Upper lobe of right lung (tissue), 1 donor: ENCODE measurements at regions not wholly inside any gene's neighbourhood (a gene's known extent, or its start where the extent isn't known, plus 50 kb on each side); places are given as distances from the start of the nearest gene placed in this dataset.

ENCODE experiments used
- ATAC-seq: fragments of 200-7000 bp; cut with Tn5 transposase; one replicate; pipeline ENCODE4 v1.9.1; 2020; ENCODE audit warnings: mild to moderate bottlenecking, moderate library complexity
- DNase-seq: peaks from one replicate; pipeline ENCODE4 v3.0.0-alpha.2; 2020
- H3K27ac ChIP-seq: fragments of 200-600 bp; one replicate; pipeline ENCODE4 v1.8.0; 2022
- H3K27me3 ChIP-seq: fragments of 200-600 bp; one replicate; pipeline ENCODE4 v1.8.0; 2022; ENCODE audit warnings: mild to moderate bottlenecking
- H3K36me3 ChIP-seq: fragments of 200-600 bp; one replicate; pipeline ENCODE4 v1.8.0; 2022
- H3K4me1 ChIP-seq: fragments of 200-600 bp; one replicate; pipeline ENCODE4 v1.8.0; 2022
- H3K4me3 ChIP-seq: fragments of 200-600 bp; one replicate; pipeline ENCODE4 v1.8.0; 2022; ENCODE audit warnings: mild to moderate bottlenecking
- H3K9me3 ChIP-seq: fragments of 200-600 bp; one replicate; pipeline ENCODE4 v1.8.0; 2022
- intact Hi-C: fragments of 100-400 bp; cut with DNase I; formaldehyde crosslinking; loops from one replicate; pipeline ENCODE4 v1.11.0; 2022
- TF ChIP-seq, protein P1 (sequence below): fragments of 200-600 bp; IDR thresholded peaks from one replicate; pipeline ENCODE4 v1.8.0; 2022; ENCODE audit warnings: antibody characterized with exemption
- donor health status: DM: no; HTN: yes; CAD: no; lungs with severe emphysema.

DNA sequence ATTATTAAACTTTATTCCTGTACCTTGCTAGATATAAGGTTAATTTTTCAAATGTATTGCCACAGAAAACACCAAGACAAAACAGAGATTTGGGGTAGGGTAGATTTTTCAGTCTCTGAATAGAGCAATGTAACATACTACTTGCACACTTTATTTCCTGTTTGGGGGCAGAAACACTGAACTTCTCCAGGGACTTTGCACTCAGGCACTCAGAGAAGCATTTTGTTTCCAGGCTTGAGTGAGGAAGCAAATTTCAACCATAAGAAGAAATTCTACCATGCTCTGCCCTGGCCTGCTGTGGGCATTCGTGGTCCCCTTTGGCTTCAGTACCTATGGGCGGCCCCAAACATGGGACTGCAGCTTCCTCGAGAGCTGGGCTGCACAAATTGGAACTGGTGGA, 399.1 kb downstream of the DAD1 start:
- TF ChIP-seq, protein P1, sequence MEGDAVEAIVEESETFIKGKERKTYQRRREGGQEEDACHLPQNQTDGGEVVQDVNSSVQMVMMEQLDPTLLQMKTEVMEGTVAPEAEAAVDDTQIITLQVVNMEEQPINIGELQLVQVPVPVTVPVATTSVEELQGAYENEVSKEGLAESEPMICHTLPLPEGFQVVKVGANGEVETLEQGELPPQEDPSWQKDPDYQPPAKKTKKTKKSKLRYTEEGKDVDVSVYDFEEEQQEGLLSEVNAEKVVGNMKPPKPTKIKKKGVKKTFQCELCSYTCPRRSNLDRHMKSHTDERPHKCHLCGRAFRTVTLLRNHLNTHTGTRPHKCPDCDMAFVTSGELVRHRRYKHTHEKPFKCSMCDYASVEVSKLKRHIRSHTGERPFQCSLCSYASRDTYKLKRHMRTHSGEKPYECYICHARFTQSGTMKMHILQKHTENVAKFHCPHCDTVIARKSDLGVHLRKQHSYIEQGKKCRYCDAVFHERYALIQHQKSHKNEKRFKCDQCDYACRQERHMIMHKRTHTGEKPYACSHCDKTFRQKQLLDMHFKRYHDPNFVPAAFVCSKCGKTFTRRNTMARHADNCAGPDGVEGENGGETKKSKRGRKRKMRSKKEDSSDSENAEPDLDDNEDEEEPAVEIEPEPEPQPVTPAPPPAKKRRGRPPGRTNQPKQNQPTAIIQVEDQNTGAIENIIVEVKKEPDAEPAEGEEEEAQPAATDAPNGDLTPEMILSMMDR: no peak
- no peaks in the 10 kb centered on the region for H3K9me3 ChIP-seq
- no peak overlapping the region for H3K4me3 ChIP-seq
- DNase-seq (no peak), ATAC-seq (no peak)
- H3K36me3 ChIP-seq: no peaks in the 10 kb centered on the region
- intact Hi-C loops: no loop called here
- H3K4me1 ChIP-seq: no peaks in the 10 kb centered on the region
- no peaks in the 10 kb centered on the region for H3K27me3 ChIP-seq
- no peak overlapping the region for H3K27ac ChIP-seq

DNA sequence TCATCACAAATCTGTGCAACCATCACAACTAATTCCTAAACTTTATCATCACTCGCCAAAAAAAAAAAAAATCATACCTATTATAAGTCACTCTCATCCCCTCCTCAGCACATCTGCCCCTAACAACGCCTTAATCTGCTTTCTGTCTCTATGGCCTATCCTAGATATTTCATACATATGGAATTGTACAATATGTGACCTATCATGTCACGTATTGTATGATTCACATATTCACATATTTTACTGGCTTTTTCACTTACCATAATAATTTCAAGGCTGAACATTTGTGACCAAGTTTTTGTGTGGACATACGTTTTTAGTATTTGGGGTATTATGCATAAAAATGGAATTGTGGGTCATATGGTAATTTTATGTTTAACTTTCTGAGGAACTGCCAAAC, 400.7 kb downstream of the DAD1 start:
- no peak for ATAC-seq
- no peaks in the 10 kb centered on the region for H3K9me3 ChIP-seq
- intact Hi-C loops: no loop called here
- H3K4me1 ChIP-seq: no peaks in the 10 kb centered on the region
- no peaks in the 10 kb centered on the region for H3K27me3 ChIP-seq
- no peak overlapping the region for H3K27ac ChIP-seq
- TF ChIP-seq, protein P1: no peak
- no peak for DNase-seq
- no peaks in the 10 kb centered on the region for H3K36me3 ChIP-seq
- H3K4me3 ChIP-seq: no peak overlapping the region

DNA sequence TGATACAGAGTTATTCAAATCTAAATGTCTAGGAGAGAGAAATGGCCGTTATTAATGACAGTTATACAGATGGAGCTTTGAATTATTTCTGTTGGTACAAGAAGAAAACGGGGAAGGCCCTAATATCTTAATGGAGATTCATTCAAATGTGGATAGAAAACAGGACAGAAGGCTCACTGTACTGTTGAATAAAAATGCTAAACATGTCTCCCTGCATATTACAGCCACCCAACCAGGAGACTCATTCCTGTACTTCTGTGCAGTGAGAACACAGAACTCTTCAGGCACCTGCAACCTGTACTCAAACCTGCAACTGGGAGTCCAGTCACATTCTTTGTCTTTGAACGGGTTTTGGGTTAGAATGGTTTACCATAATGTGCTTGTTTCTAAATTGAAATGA, 403.2 kb downstream of the DAD1 start:
- DNase-seq: no peak
- no peaks in the 10 kb centered on the region for H3K9me3 ChIP-seq
- H3K27me3 ChIP-seq: no peaks in the 10 kb centered on the region
- intact Hi-C loops: no loop called here
- TF ChIP-seq, protein P1: no peak
- H3K4me3 ChIP-seq: no peak overlapping the region
- no peak overlapping the region for H3K27ac ChIP-seq
- no peaks in the 10 kb centered on the region for H3K4me1 ChIP-seq
- no peaks in the 10 kb centered on the region for H3K36me3 ChIP-seq
- no peak for ATAC-seq

DNA sequence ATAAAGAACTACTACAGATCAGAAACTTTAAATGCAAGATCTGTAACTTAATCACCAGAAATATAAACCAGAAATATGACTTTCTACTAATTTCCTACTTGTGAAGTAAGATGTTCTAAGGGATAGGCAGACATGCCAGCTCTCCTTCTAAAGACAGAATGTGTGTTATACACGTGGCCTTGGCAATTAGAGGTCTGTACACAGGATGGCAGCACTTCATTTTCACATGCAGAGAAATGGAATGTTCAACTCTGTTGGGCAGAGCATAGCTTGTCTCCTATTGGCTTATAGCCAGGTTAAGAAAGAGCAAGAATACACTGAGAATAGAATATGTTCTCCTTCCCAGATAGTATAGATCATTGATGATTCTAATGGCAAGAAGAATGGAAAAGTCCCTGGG, 403.8 kb downstream of the DAD1 start:
- intact Hi-C loops: no loop called here
- Histone ChIP-seq H3K4me3 (no peak overlapping the region), H3K27me3 (no peaks in the 10 kb centered on the region), H3K4me1 (no peaks in the 10 kb centered on the region), H3K9me3 (no peaks in the 10 kb centered on the region), H3K27ac (no peak overlapping the region), H3K36me3 (no peaks in the 10 kb centered on the region)
- DNase-seq: no peak
- no peak for ATAC-seq
- TF ChIP-seq, protein P1: no peak

DNA sequence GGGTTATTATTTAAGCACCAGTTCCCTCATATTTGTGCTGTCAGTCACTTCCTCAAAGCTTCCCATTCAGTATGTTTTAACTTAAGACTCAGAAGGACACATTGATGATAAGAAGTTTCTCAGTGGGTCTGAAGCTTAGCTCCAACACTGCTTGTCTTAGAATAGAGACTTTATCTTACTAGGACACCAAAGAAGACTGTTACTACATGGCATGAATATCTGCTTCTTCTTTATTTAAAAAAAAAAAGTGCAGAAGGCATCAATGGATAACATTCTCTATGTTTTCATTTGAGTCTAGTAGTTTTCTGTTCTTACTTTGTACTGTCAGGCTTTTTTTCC, 404.2 kb downstream of the DAD1 start:
- no peak for DNase-seq
- Histone ChIP-seq H3K36me3 (no peaks in the 10 kb centered on the region), H3K27ac (no peak overlapping the region), H3K27me3 (no peaks in the 10 kb centered on the region), H3K4me1 (no peaks in the 10 kb centered on the region), H3K4me3 (no peak overlapping the region), H3K9me3 (no peaks in the 10 kb centered on the region)
- TF ChIP-seq, protein P1: no peak
- no peak for ATAC-seq
- intact Hi-C loops: no loop called here

DNA sequence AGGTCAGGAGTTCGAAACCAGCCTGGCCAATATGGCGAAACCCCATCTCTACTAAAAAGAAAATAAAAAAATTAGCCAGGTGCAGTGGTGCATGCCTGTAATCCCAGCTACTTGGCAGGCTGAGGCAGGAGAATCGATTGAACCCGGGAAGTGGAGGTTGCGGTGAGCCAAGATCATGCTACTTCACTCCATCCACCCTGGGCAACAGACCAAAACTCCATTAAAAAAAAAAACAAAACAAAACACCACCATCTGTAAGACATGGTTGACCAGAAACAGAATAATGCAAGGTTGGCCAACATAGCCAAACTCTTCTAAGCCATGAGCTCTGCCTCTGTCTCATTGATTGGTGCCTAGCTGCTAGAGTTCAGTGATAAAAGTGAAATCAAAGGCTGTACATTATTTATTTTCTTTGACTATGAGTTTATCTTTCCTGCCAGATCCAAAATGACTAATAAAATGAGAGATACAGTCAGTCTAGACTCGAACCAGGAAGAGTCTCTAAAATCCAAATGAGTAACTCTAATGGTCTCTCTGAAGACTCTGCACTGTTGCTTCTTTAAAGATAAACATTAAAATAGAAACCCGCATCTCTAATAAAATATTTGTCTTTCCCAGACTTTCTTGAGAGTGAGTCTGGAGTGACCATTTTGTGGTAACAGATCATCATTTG, 404.7 kb downstream of the DAD1 start:
- no peak overlapping the region for H3K4me3 ChIP-seq
- no peak overlapping the region for H3K27ac ChIP-seq
- H3K36me3 ChIP-seq: no peaks in the 10 kb centered on the region
- H3K9me3 ChIP-seq: no peaks in the 10 kb centered on the region
- DNase-seq (no peak), ATAC-seq (no peak)
- TF ChIP-seq, protein P1: no peak
- no peaks in the 10 kb centered on the region for H3K4me1 ChIP-seq
- intact Hi-C loops: no loop called here
- H3K27me3 ChIP-seq: no peaks in the 10 kb centered on the region
